GM19397 (cell line): ENCODE measurements at regions not wholly inside any gene's neighbourhood (a gene's known extent, or its start where the extent isn't known, plus 50 kb on each side); places are given as distances from the start of the nearest gene placed in this dataset.

ENCODE experiments used
- ATAC-seq: cut with Tn5 transposase; IDR thresholded peaks from one replicate; pipeline ENCODE4 v1.9.1; 2021; ENCODE audit warnings: mild to moderate bottlenecking, moderate library complexity; ENCODE audit not compliant: unreplicated experiment

DNA sequence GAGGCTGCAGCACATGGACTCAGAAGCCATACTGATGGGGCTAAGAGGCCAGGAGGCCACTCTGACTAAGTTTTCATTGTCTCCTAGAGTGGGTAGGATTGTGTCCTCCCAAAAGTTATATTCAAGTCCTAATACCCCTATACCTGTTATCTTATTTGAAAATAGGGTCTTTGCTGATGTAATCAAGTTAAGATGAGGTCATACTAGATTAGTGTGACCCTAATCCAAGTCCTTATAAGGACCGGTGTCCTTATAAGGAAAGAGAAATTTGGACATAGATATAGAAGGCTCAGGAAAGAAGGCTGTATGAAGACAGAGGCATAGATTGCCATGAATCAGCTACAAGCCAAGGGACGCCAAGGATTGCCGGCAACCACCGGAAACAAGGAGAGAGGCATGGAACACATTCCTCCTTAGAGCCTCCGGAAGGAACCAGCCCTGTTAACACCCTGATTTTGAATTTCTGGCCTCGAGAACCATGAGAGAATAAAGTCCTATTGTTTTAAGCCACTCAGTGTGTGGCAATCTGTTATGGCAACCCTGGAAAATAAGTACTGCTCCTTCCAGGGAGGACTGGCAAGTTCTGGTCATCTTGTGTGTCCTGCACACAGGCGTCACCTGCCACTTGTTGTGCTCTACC, 157.0 kb downstream of the EMX2 start:
- no peak for ATAC-seq

DNA sequence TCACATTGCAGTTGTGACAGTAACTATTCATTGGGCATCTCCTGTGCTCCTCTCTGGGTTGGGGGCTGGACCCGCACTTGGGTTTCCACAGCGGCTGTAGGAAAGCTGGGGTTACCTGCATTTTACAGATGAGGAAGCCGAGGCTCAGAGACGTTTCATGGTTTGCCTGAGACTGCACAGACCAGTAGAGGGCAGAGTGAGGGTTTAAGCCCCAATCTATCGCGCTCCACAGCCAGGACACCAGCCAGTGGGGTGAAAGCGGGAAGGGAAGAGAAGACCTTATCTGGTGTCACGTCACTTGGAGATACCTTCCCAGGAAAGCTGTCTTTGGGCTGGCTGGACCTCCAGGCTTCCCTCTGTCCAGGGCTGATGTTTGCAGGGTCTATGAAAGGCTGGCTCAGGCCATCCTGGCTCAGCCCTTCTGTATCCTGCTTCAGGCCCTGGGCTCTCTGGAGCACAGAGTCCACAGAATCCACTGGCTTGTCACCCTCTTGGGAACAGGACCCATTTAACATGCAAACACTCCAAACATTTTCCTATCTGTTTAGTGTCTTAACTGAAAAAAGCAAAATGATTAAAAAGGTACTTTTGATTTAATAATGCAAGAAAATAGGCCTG, 167.7 kb downstream of the EMX2 start:
- ATAC-seq: no peak

- no peak for ATAC-seq
These were observed 174.3 kb downstream of the EMX2 start for GRCh38 chr10:117716889-117717288.

DNA sequence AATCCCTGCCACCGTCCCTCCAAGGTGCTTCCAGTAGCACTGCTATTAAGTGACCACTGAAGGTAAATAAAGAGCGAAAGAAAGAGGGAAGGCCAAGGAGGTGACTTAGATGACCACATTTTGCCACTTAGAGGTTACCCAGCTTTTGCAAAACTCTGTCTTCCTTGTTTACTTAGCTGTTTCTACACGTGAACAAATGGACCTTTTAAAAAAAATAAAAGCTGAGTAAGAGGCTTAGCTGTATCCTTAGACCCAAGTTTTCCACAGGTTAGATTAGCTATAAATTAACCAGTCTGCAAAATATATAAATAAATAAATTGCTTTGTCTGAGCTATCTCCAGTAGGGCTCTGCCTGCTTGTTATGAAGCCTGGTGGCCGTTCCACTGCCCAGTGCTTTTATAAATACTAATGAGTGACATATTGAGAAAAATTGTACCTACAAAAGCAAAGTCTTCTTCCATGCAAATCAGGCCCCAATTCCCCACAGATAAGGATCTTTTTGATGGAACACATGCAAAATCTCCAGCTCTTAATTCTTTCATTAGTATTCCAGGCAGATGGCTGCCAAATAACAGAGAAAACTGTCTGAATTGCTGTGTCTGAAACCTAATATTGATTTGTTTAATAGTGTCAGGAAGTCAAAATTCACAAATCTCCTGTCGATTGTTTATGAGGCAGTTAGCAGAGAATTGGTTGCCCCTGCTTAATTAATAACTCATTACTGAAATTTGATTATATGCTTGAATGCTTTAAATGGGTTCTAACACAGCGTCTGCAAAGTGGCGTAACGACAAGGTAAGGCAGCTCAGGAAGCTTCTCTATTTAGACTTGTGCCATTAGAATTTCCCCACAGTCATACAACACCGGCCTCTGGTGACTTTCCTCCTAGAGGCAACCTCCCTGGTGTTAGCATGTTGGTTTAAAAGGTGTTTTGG, 176.7 kb downstream of the EMX2 start:
- no peak for ATAC-seq

DNA sequence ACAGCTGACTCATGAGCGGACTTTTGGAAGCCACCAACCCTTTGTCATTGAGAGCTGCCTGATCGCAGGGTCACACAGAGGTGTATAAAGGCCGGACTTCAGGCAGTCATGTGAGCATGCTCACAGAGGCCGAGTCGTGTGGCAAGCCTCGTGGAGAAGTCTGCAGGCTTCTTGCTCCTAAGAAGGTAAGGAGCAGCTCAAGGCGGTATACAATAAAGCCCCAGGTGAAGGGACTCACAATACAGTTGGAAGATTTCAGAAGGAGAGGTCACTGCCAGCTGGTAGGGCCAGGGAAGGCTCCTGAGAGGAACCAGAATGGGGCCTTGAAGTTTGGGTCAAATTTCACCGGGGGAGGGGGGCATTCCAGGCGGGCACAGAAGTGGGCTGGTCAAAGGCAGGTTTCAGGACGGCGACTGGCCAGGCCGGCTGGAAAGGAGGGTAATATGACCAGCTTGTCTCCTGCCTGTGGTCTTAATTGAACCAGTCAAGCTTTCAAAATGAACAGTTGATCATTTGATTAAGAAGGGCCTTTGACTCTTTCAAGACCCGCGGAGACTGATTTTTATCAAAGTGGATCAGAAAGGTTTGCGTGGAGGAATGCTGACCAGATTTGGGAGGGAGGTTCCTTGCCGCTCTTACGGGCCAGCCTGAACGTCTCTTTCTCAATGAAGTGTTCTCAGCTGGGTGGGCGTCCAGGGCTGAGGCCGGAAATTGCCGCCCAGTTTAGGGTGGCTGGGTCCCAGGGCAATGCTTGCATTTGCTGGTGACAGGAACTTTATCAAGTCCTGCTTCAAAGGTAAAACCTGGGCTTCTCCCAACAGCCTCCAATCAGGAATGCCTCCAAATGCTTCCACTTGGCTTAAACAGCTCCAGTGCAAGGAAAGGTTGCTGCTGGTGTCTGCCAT, 178.6 kb downstream of the EMX2 start:
- no peak for ATAC-seq

DNA sequence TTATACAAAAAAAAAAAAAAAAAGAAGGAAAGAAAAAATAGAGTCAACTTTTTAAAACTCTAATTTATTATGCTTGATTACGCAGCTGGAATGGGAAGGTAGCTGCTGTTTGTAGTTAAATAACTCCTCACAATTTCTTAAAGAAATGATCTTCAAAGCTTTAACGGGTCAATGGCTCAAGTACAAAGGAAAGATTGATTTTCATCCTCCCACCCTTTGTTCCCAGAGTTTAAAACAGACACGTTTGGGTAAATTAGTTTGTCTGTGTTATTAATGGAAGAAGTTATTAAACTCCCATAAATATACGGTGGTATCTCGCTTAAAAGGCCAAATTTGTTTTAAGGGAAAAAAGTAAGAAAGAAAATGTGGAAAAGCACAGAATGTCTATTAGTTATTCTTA, 179.3 kb downstream of the EMX2 start:
- ATAC-seq: no peak

- ATAC-seq: no peak
These were observed 180.8 kb downstream of the EMX2 start for GRCh38 chr10:117723343-117723742.

DNA sequence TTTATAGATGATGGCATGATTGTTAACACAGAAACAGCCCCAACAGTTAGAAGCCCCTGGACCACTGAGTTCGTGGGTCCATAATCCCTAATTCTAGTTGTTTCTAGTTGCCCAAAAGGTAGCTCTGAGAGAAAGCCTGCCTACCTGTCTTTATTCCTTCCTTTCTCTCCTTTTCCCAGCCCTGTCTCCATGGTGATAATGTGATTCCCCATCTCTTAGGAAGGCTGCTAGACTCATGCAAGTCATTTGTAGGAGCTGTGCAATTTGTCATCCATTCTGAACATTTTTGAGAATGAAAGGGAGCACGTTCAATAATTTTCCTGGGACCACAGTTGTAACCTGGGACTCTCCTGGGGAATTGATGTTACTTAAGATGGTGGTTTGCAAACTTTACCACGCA, 183.4 kb downstream of the EMX2 start:
- ATAC-seq: no peak

DNA sequence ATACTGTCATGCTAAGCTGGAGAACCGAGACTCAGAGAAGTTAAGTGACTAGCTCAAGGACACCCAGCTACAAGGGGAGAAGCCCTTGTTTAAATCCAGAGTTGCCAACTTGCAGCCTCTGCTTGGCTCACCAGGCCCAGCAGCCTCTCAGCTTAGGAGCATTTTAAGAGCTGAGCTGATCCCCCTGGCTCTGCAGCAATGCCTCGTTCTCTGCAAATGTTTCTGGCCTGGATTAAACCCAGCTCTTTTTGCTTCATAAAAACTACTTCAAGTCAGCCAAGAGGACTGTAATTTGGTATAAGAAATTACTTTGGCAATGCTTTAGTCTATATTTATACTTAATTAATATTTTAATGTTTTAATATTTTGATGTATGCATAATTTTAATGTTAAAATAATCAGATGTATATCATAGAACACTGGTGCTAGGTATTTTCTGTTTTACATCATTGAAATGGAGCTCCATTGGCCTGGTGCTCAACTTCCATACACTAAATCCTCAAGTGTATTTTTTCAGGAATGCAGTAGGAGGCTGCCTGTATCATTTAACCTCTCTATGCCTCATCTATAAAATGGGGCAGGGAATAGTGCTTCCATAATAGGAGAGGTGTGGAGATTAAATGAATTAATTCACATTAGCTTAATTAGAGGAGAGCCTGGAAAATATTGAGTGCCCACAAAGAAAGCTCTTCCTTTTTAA, 184.2 kb downstream of the EMX2 start:
- ATAC-seq: no peak

- no peak for ATAC-seq
These were observed 184.9 kb downstream of the EMX2 start for GRCh38 chr10:117727421-117727820.

DNA sequence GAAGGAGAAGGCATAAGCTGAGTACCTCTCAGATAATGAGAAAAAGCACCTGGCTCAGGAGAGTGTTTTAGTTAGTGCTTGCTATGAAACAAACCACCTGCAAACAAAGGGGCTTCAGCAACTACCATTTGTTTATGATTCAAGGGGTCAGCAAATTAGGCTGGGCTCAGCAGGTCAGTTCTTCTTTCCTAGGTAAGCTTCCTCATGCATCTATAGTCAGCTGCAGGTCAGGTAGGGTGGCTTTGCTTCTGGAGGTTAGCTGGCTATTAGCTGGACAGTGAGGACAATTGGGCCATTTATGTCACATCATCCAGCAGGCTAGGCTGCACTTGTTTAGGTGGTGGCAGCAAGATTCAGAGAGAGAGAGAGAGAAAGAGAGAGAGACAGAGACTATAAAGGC, 185.5 kb downstream of the EMX2 start:
- ATAC-seq: no peak

- no peak for ATAC-seq
These were observed 186.6 kb downstream of the EMX2 start for GRCh38 chr10:117729156-117729555.

DNA sequence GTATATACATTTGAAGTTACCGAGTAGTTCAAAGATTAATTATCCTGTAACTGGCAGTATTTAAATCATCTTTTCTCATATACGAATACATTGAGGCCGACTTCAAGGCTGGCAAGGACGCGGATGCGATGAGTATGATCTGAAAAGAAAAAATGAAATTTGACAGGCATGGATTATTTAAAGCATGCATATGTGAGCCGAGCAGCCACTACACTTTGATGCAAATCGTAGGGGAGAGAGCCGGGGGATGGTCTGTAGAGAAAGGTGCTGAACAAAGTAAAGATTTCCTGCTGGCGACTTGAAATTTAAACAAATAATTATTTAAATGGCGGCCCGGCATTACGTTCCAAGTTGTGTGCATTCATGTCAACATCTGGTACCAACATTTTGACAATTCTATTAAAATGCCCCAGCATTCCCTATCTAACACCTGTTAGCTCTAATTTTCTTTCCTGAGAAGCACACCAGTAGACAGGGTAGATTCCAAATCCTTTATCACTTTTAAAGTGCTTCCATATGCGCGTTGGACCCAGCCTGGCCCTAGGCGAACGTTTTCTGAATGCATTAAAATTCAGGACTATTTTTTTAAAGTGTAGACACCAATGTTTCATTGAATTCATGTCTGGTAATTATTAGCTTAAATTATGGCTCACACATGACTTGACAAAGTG, 188.7 kb downstream of the EMX2 start:
- ATAC-seq: no peak

DNA sequence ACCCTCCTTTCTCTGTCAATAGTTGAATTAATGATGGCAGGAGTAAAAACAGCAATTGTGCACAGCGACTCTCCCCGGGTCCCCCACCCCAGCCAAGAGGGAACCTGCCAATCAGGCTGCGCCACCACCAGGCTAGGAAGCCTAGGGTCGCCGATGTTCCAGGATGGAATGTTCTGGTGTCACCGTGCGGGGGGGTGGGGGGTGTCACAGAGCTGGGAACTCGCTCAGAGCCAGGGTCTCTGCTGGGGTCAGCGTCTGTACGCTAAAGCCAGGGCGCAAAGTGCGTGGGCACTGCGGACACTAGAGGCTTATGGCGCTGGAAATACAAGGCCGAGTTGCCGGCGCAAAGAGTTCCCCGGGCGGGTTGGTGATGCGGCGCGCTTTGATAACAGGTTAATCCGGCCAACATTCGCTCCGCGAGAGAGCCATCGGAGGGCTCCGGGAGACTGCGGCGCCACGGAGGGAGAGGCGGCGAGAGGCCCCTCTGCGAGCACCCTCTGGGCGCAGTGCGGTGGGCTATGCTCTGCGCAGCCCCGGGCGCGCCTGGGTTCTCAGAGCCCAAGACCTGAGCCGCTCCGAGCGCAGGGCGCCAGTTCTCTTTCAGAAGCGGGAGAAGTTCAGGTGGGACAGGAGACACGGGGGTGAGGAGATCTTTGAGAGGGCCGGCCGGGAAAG, 192.3 kb downstream of the EMX2 start:
- no peak for ATAC-seq

DNA sequence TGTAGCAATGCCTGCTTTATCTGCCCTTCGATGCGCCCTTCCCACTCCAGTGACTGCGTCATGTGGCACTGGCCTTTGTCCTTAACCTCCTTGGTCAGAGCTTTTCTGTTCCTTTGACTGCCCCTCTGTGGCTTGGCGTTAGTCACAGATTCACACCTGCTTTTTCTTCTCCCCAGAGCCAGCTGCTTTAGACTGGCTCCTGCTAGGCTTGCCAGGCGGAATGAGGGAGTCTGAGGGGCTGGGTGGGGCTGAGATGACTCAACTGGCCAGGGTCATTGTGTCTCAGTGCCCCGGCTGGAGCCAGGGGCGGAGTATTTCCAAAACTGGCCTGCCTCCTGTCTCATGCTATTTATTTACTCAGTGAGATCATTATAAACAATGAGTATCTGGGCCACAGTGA, 194.1 kb downstream of the EMX2 start:
- no peak for ATAC-seq

GRCh38 chr10:117740088-117740487, 197.5 kb downstream of the EMX2 start:
- no peak for ATAC-seq

DNA sequence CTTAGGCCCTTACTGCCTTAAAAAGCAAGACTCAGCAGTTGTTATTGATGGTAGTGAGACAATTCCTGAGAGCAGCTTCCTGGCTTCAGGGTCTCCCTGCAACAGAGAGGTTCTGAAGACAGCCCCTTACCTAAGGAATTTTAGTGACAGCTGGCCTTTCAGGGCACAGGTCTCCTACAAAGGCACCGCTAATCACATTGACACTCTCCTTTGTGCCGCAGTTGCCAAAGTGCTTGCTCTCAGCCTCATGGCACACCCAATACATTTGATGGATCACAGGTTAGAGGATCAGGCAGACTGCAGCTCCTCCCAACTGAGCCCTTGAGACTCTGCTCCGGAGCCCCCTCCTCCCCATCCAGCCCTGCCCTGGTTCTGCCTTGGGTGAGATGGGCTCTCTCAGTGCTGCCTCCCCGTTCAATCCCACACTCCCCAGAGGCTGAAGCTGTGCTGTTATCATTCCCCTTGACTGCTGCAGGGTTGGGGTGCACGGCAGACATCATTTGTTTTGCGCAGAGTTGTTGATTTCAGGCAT, 198.2 kb downstream of the EMX2 start:
- no peak for ATAC-seq

- no peak for ATAC-seq
These were observed 199.0 kb downstream of the EMX2 start for GRCh38 chr10:117741524-117741923.

DNA sequence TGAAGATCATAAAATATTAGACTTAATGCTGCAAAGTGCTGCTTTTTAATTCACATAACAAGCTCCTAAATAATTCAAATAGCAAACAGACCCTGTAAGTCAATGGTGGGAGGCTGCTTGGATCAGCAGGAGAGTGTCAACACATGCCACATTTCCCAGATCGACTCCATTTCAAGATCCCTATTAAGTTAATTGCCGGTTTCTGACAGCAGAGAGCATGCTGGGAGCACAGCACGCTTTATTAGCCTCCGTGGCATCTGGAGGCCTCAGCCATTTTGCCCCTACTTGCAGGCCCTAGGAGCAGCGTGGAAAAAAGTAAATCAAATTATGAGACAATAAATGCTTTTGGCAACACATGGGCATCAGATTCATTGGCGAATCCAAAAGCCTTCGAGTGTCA, 201.0 kb downstream of the EMX2 start:
- no peak for ATAC-seq
